IPS-20b (cell line): ENCODE measurements at regions not wholly inside any gene's neighbourhood (a gene's known extent, or its start where the extent isn't known, plus 50 kb on each side); places are given as distances from the start of the nearest gene placed in this dataset.

Source experiments
- H3K27ac ChIP-seq: one replicate; pipeline ENCODE4 v1.5.1; 2013; ENCODE audit warnings: low read length
- H3K27me3 ChIP-seq: 2 replicates; pipeline ENCODE4 v1.6.1; 2013; ENCODE audit warnings: mild to moderate bottlenecking, low read length, inconsistent platforms; ENCODE audit not compliant: insufficient read depth
- H3K36me3 ChIP-seq: 2 replicates; pipeline ENCODE4 v1.6.1; 2013; ENCODE audit warnings: low read depth, mild to moderate bottlenecking, inconsistent platforms, low read length, moderate library complexity; ENCODE audit not compliant: insufficient read depth
- H3K4me1 ChIP-seq: 2 replicates; pipeline ENCODE4 v1.6.1; 2013; ENCODE audit warnings: mild to moderate bottlenecking, control low read depth, inconsistent platforms, low read length, moderate library complexity; ENCODE audit not compliant: insufficient read depth
- H3K4me3 ChIP-seq: 2 replicates; pipeline ENCODE4 v1.5.1; 2013; ENCODE audit warnings: mild to moderate bottlenecking, low read length, inconsistent platforms
- H3K9ac ChIP-seq: 2 replicates; pipeline ENCODE4 v1.6.1; 2013; ENCODE audit warnings: low read depth, mild to moderate bottlenecking, inconsistent platforms, low read length, moderate library complexity
- H3K9me3 ChIP-seq: 2 replicates; pipeline ENCODE4 v1.6.1; 2013; ENCODE audit warnings: mild to moderate bottlenecking, low read depth, low read length, inconsistent platforms; ENCODE audit not compliant: insufficient read depth

GRCh38 chr15:29889542-29890329 is 67.5 kb upstream of the TJP1 start:
- no peaks in the 10 kb centered on the region for H3K9me3 ChIP-seq
- peak overlapping the region; percentile 15; the same call in 1 of the 2 replicates for H3K4me3 ChIP-seq
- H3K36me3 ChIP-seq = no peaks in the 10 kb centered on the region
- H3K9ac ChIP-seq = peak overlapping the region; percentile 14; the same call in 1 of the 2 replicates
- H3K27ac ChIP-seq = peak overlapping the region; percentile 2
- H3K4me1 ChIP-seq = peaks cover 24% of the 10 kb centered on the region
- no peaks in the 10 kb centered on the region for H3K27me3 ChIP-seq

GRCh38 chr15:29888646-29889045 is 66.4 kb upstream of the TJP1 start:
- Histone ChIP-seq H3K4me3 (no peak overlapping the region), H3K27ac (no peak overlapping the region), H3K27me3 (no peaks in the 10 kb centered on the region), H3K4me1 (peaks cover 24% of the 10 kb centered on the region), H3K36me3 (no peaks in the 10 kb centered on the region), H3K9me3 (no peaks in the 10 kb centered on the region), H3K9ac (no peak overlapping the region)

- Histone ChIP-seq H3K27me3 (no peaks in the 10 kb centered on the region), H3K9me3 (no peaks in the 10 kb centered on the region), H3K4me3 (no peak overlapping the region), H3K4me1 (peaks cover 32% of the 10 kb centered on the region), H3K36me3 (no peaks in the 10 kb centered on the region), H3K27ac (no peak overlapping the region), H3K9ac (no peak overlapping the region)
Measured at GRCh38 chr15:29887721-29888120, 65.5 kb upstream of the TJP1 start.

- H3K4me3 ChIP-seq = no peak overlapping the region
- no peaks in the 10 kb centered on the region for H3K27me3 ChIP-seq
- H3K4me1 ChIP-seq = peaks cover 31% of the 10 kb centered on the region
- H3K36me3 ChIP-seq = no peaks in the 10 kb centered on the region
- H3K9ac ChIP-seq = no peak overlapping the region
- H3K9me3 ChIP-seq = no peaks in the 10 kb centered on the region
- H3K27ac ChIP-seq = no peak overlapping the region
Measured at GRCh38 chr15:29885183-29885582, 62.9 kb upstream of the TJP1 start.

- no peak overlapping the region for H3K9ac ChIP-seq
- H3K27me3 ChIP-seq = no peaks in the 10 kb centered on the region
- no peaks in the 10 kb centered on the region for H3K9me3 ChIP-seq
- H3K36me3 ChIP-seq = no peaks in the 10 kb centered on the region
- peaks cover 10% of the 10 kb centered on the region; the same call in 1 of the 2 replicates for H3K4me1 ChIP-seq
- H3K4me3 ChIP-seq = no peak overlapping the region
- no peak overlapping the region for H3K27ac ChIP-seq
Measured at GRCh38 chr15:29883126-29883525, 60.9 kb upstream of the TJP1 start.

GRCh38 chr15:29880886-29881285 is 58.6 kb upstream of the TJP1 start:
- Histone ChIP-seq H3K9me3 (no peaks in the 10 kb centered on the region), H3K9ac (no peak overlapping the region), H3K36me3 (no peaks in the 10 kb centered on the region), H3K27ac (no peak overlapping the region), H3K27me3 (no peaks in the 10 kb centered on the region), H3K4me1 (peaks cover 10% of the 10 kb centered on the region; the same call in 1 of the 2 replicates), H3K4me3 (no peak overlapping the region)

- H3K4me3 ChIP-seq = no peak overlapping the region
- H3K27ac ChIP-seq = no peak overlapping the region
Measured at GRCh38 chr15:29880341-29880740, 58.1 kb upstream of the TJP1 start.

GRCh38 chr15:29874977-29875376 is 52.7 kb upstream of the TJP1 start:
- H3K27me3 ChIP-seq = no peaks in the 10 kb centered on the region
- no peaks in the 10 kb centered on the region for H3K36me3 ChIP-seq
- H3K9ac ChIP-seq = no peak overlapping the region
- H3K9me3 ChIP-seq = no peaks in the 10 kb centered on the region
- H3K4me1 ChIP-seq = no peaks in the 10 kb centered on the region
- H3K27ac ChIP-seq = no peak overlapping the region
- no peak overlapping the region for H3K4me3 ChIP-seq

More at GRCh38 chr15:29880341-29880740, 58.1 kb upstream of the TJP1 start:
- Histone ChIP-seq H3K36me3 (no peaks in the 10 kb centered on the region), H3K9ac (no peak overlapping the region), H3K4me1 (peaks cover 10% of the 10 kb centered on the region; the same call in 1 of the 2 replicates), H3K9me3 (no peaks in the 10 kb centered on the region), H3K27me3 (no peaks in the 10 kb centered on the region)

GRCh38 chr15:29873947-29874411 is 51.7 kb upstream of the TJP1 start:
- Histone ChIP-seq H3K4me1 (no peaks in the 10 kb centered on the region), H3K27me3 (no peaks in the 10 kb centered on the region)

GRCh38 chr15:29873264-29873663 is 51.0 kb upstream of the TJP1 start:
- Histone ChIP-seq H3K9me3 (no peaks in the 10 kb centered on the region), H3K36me3 (no peaks in the 10 kb centered on the region), H3K27ac (no peak overlapping the region)

More at GRCh38 chr15:29873947-29874411, 51.7 kb upstream of the TJP1 start:
- no peaks in the 10 kb centered on the region for H3K9me3 ChIP-seq
- H3K4me3 ChIP-seq = no peak overlapping the region
- H3K9ac ChIP-seq = no peak overlapping the region
- H3K27ac ChIP-seq = no peak overlapping the region
- H3K36me3 ChIP-seq = no peaks in the 10 kb centered on the region

GRCh38 chr15:29872716-29873115 is 50.4 kb upstream of the TJP1 start:
- Histone ChIP-seq H3K9ac (no peak overlapping the region), H3K27me3 (no peaks in the 10 kb centered on the region), H3K4me3 (no peak overlapping the region), H3K36me3 (no peaks in the 10 kb centered on the region), H3K27ac (no peak overlapping the region), H3K9me3 (no peaks in the 10 kb centered on the region), H3K4me1 (no peaks in the 10 kb centered on the region)

More at GRCh38 chr15:29873264-29873663, 51.0 kb upstream of the TJP1 start:
- Histone ChIP-seq H3K4me1 (no peaks in the 10 kb centered on the region), H3K9ac (no peak overlapping the region), H3K27me3 (no peaks in the 10 kb centered on the region), H3K4me3 (no peak overlapping the region)
